ENCODE measurements at regions not wholly inside any gene's neighbourhood (a gene's known extent, or its start where the extent isn't known, plus 50 kb on each side); places are given as distances from the start of the nearest gene placed in this dataset.

GRCh38 chr5:155948576-155948975 is 378.4 kb upstream of the SGCD start:
- H3K27ac ChIP-seq (ENCODE audit: low read depth, low read length, severe bottlenecking): no peak overlapping the region
- no peak overlapping the region for H3K4me3 ChIP-seq (ENCODE audit: extremely low read depth, insufficient read depth, low read length, poor library complexity, severe bottlenecking)
- peaks cover 12% of the 10 kb centered on the region for H3K4me1 ChIP-seq (ENCODE audit: control insufficient read depth, insufficient read depth, low read length, poor library complexity, severe bottlenecking)
- no peaks in the 10 kb centered on the region for H3K9me3 ChIP-seq (ENCODE audit: control insufficient read depth, low read length)
- 57 to 81% methylated on average over 1 to 2 of the region's 3 CpGs for WGBS, 2 experiments (ENCODE audit: insufficient coverage in 2 of 2)
- H3K36me3 ChIP-seq (ENCODE audit: control insufficient read depth, insufficient read depth, low read length): no peaks in the 10 kb centered on the region

DNA sequence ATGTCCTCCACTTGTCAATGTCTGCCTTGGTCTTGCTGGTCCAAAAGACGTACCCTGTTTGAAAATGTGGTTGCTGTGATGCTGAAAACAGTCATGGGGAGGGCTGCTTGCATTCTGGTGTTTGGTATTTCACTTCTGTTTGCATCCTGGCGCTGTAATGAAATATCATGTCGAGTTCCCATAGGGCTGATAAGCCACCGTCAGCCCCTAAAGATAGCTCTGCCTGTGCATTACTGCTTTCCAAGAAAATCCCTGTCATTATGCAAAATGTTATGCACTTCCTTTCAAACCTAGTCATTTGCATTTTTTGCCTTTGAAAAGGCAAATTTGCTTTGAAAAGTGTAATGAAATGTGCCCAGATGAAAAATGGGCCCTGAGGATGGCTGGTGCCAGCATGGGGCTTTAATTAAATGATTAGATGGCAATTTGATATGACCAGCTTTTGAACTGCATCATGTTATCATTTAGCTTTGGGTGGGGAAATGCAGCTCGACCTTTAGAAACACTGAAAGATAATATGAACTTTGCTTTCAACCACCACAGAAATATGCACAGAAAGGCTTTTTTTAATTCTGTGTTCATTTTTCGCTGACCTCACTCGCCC is 374.4 kb upstream of the SGCD start:
- no peaks in the 10 kb centered on the region for H3K9me3 ChIP-seq (ENCODE audit: control insufficient read depth, low read length)
- H3K4me3 ChIP-seq (ENCODE audit: extremely low read depth, insufficient read depth, low read length, poor library complexity, severe bottlenecking): no peak overlapping the region
- WGBS, 2 experiments (ENCODE audit: insufficient coverage in 2 of 2): 84 to 88% methylated on average over 5 to 6 of the region's 7 CpGs
- H3K27ac ChIP-seq (ENCODE audit: low read depth, low read length, severe bottlenecking): peak overlapping the region; percentile 55
- H3K36me3 ChIP-seq (ENCODE audit: control insufficient read depth, insufficient read depth, low read length): no peaks in the 10 kb centered on the region
- H3K4me1 ChIP-seq (ENCODE audit: control insufficient read depth, insufficient read depth, low read length, poor library complexity, severe bottlenecking): peaks cover 18% of the 10 kb centered on the region

DNA sequence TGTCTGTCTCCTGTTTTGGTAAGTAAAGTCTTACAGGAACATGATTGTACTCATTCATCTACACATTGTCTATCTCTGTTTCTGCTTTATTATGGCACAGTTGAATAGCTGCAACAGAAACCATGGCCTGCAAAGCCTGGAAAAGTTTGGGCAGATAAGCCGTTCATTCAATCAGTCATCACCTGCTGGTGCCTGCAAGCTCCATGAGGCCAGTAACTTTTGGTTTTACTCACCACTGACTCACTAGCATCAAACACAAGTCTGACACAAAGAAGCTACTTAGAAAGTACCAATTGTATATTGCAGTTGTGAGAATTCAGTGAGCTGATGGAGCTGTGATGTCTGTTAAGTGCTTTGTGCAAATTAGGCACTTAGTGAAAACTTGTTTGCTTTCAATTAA is 373.6 kb upstream of the SGCD start:
- Histone ChIP-seq H3K27ac (ENCODE audit: low read depth, low read length, severe bottlenecking) (peak overlapping the region; percentile 55), H3K9me3 (ENCODE audit: control insufficient read depth, low read length) (no peaks in the 10 kb centered on the region), H3K36me3 (ENCODE audit: control insufficient read depth, insufficient read depth, low read length) (no peaks in the 10 kb centered on the region), H3K4me3 (ENCODE audit: extremely low read depth, insufficient read depth, low read length, poor library complexity, severe bottlenecking) (no peak overlapping the region), H3K4me1 (ENCODE audit: control insufficient read depth, insufficient read depth, low read length, poor library complexity, severe bottlenecking) (peaks cover 18% of the 10 kb centered on the region)
- WGBS, 2 experiments (ENCODE audit: insufficient coverage in 2 of 2): 86 to 100% methylated on average over 1 of the region's 1 CpG

- Histone ChIP-seq H3K4me1 (ENCODE audit: control insufficient read depth, insufficient read depth, low read length, poor library complexity, severe bottlenecking) (peaks cover 18% of the 10 kb centered on the region), H3K36me3 (ENCODE audit: control insufficient read depth, insufficient read depth, low read length) (no peaks in the 10 kb centered on the region), H3K4me3 (ENCODE audit: extremely low read depth, insufficient read depth, low read length, poor library complexity, severe bottlenecking) (no peak overlapping the region), H3K9me3 (ENCODE audit: control insufficient read depth, low read length) (no peaks in the 10 kb centered on the region), H3K27ac (ENCODE audit: low read depth, low read length, severe bottlenecking) (no peak overlapping the region)
- 89 to 98% methylated on average over 3 to 4 of the region's 6 CpGs for WGBS, 2 experiments (ENCODE audit: insufficient coverage in 2 of 2)
Measured at GRCh38 chr5:155954701-155955445, 372.1 kb upstream of the SGCD start.

GRCh38 chr5:155957884-155958283 is 369.1 kb upstream of the SGCD start:
- Histone ChIP-seq H3K4me1 (ENCODE audit: control insufficient read depth, insufficient read depth, low read length, poor library complexity, severe bottlenecking) (peaks cover 11% of the 10 kb centered on the region), H3K36me3 (ENCODE audit: control insufficient read depth, insufficient read depth, low read length) (no peaks in the 10 kb centered on the region), H3K27ac (ENCODE audit: low read depth, low read length, severe bottlenecking) (no peak overlapping the region), H3K4me3 (ENCODE audit: extremely low read depth, insufficient read depth, low read length, poor library complexity, severe bottlenecking) (no peak overlapping the region), H3K9me3 (ENCODE audit: control insufficient read depth, low read length) (no peaks in the 10 kb centered on the region)
- WGBS, 2 experiments (ENCODE audit: insufficient coverage in 2 of 2): 80 to 100% methylated on average over 2 to 3 of the region's 3 CpGs

DNA sequence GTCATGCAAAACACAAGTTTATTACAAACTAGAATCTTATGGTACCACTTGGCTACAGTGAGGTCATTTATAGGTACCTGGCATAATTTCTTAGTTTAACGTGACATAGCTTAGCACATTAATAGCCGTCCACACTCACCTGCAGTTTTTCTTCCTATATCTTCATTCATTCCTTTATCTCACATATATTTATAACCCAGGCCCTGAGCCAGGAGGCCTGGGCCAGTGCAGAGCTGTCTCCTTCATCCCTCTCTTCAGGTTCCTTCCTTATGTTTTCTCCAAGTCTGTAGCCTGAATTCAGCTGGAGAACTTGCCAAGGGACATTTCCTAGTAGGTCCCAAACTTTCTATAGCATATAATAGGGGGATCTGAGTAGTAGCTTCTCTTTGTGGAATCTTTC is 367.9 kb upstream of the SGCD start:
- Histone ChIP-seq H3K27ac (ENCODE audit: low read depth, low read length, severe bottlenecking) (no peak overlapping the region), H3K4me3 (ENCODE audit: extremely low read depth, insufficient read depth, low read length, poor library complexity, severe bottlenecking) (no peak overlapping the region), H3K36me3 (ENCODE audit: control insufficient read depth, insufficient read depth, low read length) (no peaks in the 10 kb centered on the region), H3K4me1 (ENCODE audit: control insufficient read depth, insufficient read depth, low read length, poor library complexity, severe bottlenecking) (peaks cover 6% of the 10 kb centered on the region), H3K9me3 (ENCODE audit: control insufficient read depth, low read length) (no peaks in the 10 kb centered on the region)
- WGBS, 2 experiments (ENCODE audit: insufficient coverage in 2 of 2): 87 to 100% methylated on average over 2 of the region's 2 CpGs

DNA sequence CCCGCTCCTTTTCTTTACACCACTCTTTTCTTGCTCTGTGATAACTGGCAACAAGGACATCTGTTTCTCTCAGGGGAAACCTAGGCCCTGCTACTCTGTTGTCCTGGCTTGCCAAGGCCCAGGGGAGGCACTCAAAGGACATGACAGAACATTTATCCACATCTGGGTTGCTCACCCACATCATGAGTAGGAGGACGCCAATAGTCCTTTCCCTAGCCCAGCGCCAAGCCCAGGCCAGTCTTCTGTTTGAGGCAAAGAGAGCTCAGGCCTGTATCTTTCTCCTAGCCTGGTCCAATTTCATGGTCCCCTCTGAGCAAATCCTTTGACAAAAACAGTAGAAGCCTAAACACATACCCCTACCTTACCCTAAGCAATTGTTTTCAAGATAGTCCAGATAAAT is 366.8 kb upstream of the SGCD start:
- Histone ChIP-seq H3K27ac (ENCODE audit: low read depth, low read length, severe bottlenecking) (no peak overlapping the region), H3K36me3 (ENCODE audit: control insufficient read depth, insufficient read depth, low read length) (no peaks in the 10 kb centered on the region), H3K4me1 (ENCODE audit: control insufficient read depth, insufficient read depth, low read length, poor library complexity, severe bottlenecking) (no peaks in the 10 kb centered on the region), H3K9me3 (ENCODE audit: control insufficient read depth, low read length) (no peaks in the 10 kb centered on the region), H3K4me3 (ENCODE audit: extremely low read depth, insufficient read depth, low read length, poor library complexity, severe bottlenecking) (no peak overlapping the region)
- WGBS, 2 experiments (ENCODE audit: insufficient coverage in 2 of 2): 97 to 100% methylated on average over 3 of the region's 3 CpGs

GRCh38 chr5:155969537-155969936 is 357.4 kb upstream of the SGCD start:
- Histone ChIP-seq H3K36me3 (ENCODE audit: control insufficient read depth, insufficient read depth, low read length) (no peaks in the 10 kb centered on the region), H3K4me3 (ENCODE audit: extremely low read depth, insufficient read depth, low read length, poor library complexity, severe bottlenecking) (no peak overlapping the region), H3K4me1 (ENCODE audit: control insufficient read depth, insufficient read depth, low read length, poor library complexity, severe bottlenecking) (no peaks in the 10 kb centered on the region), H3K27ac (ENCODE audit: low read depth, low read length, severe bottlenecking) (no peak overlapping the region), H3K9me3 (ENCODE audit: control insufficient read depth, low read length) (peaks cover 11% of the 10 kb centered on the region)
- WGBS, 2 experiments (ENCODE audit: insufficient coverage in 2 of 2): 87 to 93% methylated on average over 3 to 5 of the region's 5 CpGs

- no peaks in the 10 kb centered on the region for H3K4me1 ChIP-seq (ENCODE audit: control insufficient read depth, insufficient read depth, low read length, poor library complexity, severe bottlenecking)
- 76 to 95% methylated on average over 2 of the region's 2 CpGs for WGBS, 2 experiments (ENCODE audit: insufficient coverage in 2 of 2)
- H3K9me3 ChIP-seq (ENCODE audit: control insufficient read depth, low read length): no peaks in the 10 kb centered on the region
- H3K36me3 ChIP-seq (ENCODE audit: control insufficient read depth, insufficient read depth, low read length): no peaks in the 10 kb centered on the region
- no peak overlapping the region for H3K4me3 ChIP-seq (ENCODE audit: extremely low read depth, insufficient read depth, low read length, poor library complexity, severe bottlenecking)
- H3K27ac ChIP-seq (ENCODE audit: low read depth, low read length, severe bottlenecking): no peak overlapping the region
Measured at GRCh38 chr5:155974369-155974768, 352.6 kb upstream of the SGCD start.

DNA sequence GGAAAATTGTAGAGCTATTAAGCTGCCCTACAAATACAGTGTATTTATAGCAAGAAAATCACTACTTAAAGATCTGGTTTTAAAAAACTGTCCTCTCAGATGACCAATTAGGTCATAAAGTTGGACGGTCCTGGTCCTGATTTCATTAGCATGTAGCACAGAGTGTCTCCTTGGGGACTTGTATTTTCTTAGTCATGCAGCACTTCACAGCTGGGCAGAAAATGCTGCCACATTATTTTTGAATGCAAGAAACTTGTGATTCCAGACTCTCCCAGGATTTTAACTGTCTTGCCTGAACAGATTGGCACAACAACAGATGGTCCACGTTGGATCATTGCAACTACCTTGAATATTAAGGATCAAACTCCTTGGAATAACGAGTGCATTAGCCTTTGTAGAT is 348.1 kb upstream of the SGCD start:
- Histone ChIP-seq H3K4me3 (ENCODE audit: extremely low read depth, insufficient read depth, low read length, poor library complexity, severe bottlenecking) (no peak overlapping the region), H3K4me1 (ENCODE audit: control insufficient read depth, insufficient read depth, low read length, poor library complexity, severe bottlenecking) (no peaks in the 10 kb centered on the region), H3K27ac (ENCODE audit: low read depth, low read length, severe bottlenecking) (no peak overlapping the region), H3K36me3 (ENCODE audit: control insufficient read depth, insufficient read depth, low read length) (no peaks in the 10 kb centered on the region), H3K9me3 (ENCODE audit: control insufficient read depth, low read length) (no peaks in the 10 kb centered on the region)
- WGBS, 2 experiments (ENCODE audit: insufficient coverage in 2 of 2): 90 to 100% methylated on average over 1 of the region's 3 CpGs

GRCh38 chr5:155982354-155982753 is 344.6 kb upstream of the SGCD start:
- Histone ChIP-seq H3K9me3 (ENCODE audit: control insufficient read depth, low read length) (no peaks in the 10 kb centered on the region), H3K4me3 (ENCODE audit: extremely low read depth, insufficient read depth, low read length, poor library complexity, severe bottlenecking) (no peak overlapping the region), H3K36me3 (ENCODE audit: control insufficient read depth, insufficient read depth, low read length) (no peaks in the 10 kb centered on the region), H3K4me1 (ENCODE audit: control insufficient read depth, insufficient read depth, low read length, poor library complexity, severe bottlenecking) (no peaks in the 10 kb centered on the region), H3K27ac (ENCODE audit: low read depth, low read length, severe bottlenecking) (no peak overlapping the region)
- 85 to 90% methylated on average over 2 of the region's 3 CpGs for WGBS, 2 experiments (ENCODE audit: insufficient coverage in 2 of 2)
